ENCODE measurements at regions not wholly inside any gene's neighbourhood (a gene's known extent, or its start where the extent isn't known, plus 50 kb on each side); places are given as distances from the start of the nearest gene placed in this dataset.

DNA sequence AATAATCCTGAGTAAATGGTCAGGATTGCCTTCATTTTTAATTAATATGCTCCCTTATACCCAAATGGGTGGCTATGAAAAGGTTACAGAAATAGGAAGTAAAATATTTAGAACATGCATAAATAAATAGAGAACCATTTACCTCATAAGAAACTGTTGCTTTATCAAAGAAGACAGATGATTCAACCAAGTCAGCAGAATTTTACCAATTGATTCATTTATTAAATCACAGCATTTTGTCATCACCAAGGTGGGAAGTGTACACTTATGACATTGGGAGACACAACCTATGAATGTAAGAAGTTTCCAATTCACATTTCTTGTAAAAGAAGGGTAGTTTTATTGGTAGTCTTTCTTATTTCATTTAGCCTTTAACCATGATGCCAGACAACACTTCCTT, 870.3 kb upstream of the CHORDC1 start:
- TF ChIP-seq, protein P1, sequence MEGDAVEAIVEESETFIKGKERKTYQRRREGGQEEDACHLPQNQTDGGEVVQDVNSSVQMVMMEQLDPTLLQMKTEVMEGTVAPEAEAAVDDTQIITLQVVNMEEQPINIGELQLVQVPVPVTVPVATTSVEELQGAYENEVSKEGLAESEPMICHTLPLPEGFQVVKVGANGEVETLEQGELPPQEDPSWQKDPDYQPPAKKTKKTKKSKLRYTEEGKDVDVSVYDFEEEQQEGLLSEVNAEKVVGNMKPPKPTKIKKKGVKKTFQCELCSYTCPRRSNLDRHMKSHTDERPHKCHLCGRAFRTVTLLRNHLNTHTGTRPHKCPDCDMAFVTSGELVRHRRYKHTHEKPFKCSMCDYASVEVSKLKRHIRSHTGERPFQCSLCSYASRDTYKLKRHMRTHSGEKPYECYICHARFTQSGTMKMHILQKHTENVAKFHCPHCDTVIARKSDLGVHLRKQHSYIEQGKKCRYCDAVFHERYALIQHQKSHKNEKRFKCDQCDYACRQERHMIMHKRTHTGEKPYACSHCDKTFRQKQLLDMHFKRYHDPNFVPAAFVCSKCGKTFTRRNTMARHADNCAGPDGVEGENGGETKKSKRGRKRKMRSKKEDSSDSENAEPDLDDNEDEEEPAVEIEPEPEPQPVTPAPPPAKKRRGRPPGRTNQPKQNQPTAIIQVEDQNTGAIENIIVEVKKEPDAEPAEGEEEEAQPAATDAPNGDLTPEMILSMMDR (IDR thresholded peaks at IDR 0.05; ENCODE audit: insufficient read depth, low read length): no peak
- no peak for TF ChIP-seq POLR2AphosphoS5 (IDR thresholded peaks at IDR 0.05; ENCODE audit: low read depth)
- TF ChIP-seq, protein P2, sequence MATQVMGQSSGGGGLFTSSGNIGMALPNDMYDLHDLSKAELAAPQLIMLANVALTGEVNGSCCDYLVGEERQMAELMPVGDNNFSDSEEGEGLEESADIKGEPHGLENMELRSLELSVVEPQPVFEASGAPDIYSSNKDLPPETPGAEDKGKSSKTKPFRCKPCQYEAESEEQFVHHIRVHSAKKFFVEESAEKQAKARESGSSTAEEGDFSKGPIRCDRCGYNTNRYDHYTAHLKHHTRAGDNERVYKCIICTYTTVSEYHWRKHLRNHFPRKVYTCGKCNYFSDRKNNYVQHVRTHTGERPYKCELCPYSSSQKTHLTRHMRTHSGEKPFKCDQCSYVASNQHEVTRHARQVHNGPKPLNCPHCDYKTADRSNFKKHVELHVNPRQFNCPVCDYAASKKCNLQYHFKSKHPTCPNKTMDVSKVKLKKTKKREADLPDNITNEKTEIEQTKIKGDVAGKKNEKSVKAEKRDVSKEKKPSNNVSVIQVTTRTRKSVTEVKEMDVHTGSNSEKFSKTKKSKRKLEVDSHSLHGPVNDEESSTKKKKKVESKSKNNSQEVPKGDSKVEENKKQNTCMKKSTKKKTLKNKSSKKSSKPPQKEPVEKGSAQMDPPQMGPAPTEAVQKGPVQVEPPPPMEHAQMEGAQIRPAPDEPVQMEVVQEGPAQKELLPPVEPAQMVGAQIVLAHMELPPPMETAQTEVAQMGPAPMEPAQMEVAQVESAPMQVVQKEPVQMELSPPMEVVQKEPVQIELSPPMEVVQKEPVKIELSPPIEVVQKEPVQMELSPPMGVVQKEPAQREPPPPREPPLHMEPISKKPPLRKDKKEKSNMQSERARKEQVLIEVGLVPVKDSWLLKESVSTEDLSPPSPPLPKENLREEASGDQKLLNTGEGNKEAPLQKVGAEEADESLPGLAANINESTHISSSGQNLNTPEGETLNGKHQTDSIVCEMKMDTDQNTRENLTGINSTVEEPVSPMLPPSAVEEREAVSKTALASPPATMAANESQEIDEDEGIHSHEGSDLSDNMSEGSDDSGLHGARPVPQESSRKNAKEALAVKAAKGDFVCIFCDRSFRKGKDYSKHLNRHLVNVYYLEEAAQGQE (IDR thresholded peaks at IDR 0.05; ENCODE audit: insufficient replicate concordance, low read depth): no peak
- TF ChIP-seq GABPA (IDR thresholded peaks at IDR 0.05; ENCODE audit: low read depth): no peak
